Esophagus squamous epithelium (tissue), 5 donors: ENCODE measurements at regions not wholly inside any gene's neighbourhood (a gene's known extent, or its start where the extent isn't known, plus 50 kb on each side); places are given as distances from the start of the nearest gene placed in this dataset.

Source experiments
- DNase-seq: peaks from one replicate; lab custom pipeline; 2025; lab: John Stamatoyannopoulos, UW
- H3K27ac ChIP-seq, 4 donors: fragments of 200-600 bp; sonication (generic); one replicate each; pipeline ENCODE4 v1.5.1; 2016 to 2019; ENCODE audit warnings: mild to moderate bottlenecking in 1 of 4
- H3K27me3 ChIP-seq, 4 donors: fragments of 200-600 bp; sonication (generic); 1 replicate in 3 of 4; 2 replicates in 1 of 4; pipeline versions ENCODE4 v1.5.1 to v1.6.0; 2017 to 2021; ENCODE audit warnings: antibody characterized with exemption in 1 of 4
- H3K36me3 ChIP-seq, 3 donors: fragments of 200-600 bp; sonication (generic); one replicate each; pipeline ENCODE4 v1.5.1; 2016 to 2019
- H3K4me1 ChIP-seq, 3 donors: fragments of 200-600 bp; sonication (generic); one replicate each; pipeline ENCODE4 v1.5.1; 2017 to 2019
- H3K4me3 ChIP-seq, 4 donors: fragments of 200-600 bp; sonication (generic); 1 replicate in 3 of 4; 2 replicates in 1 of 4; pipeline ENCODE4 v1.5.1; 2016 to 2019; ENCODE audit warnings: mild to moderate bottlenecking in 2 of 4, moderate library complexity in 1 of 4
- H3K9me3 ChIP-seq, 3 donors: fragments of 200-600 bp; sonication (generic); one replicate each; pipeline ENCODE4 v1.5.1; 2016 to 2019
- POLR2A ChIP-seq, 4 donors: fragments of 450-650 bp; IDR thresholded peaks; one replicate each; pipeline ENCODE4 v1.6.1; 2017; ENCODE audit warnings: antibody characterized with exemption in 4 of 4, mild to moderate bottlenecking in 4 of 4, moderate library complexity in 3 of 4
- WGBS, 2 donors: methylation state at CpG; one replicate each; pipeline ENCODE4 v1.1.5; 2018; 5-methylcytosine and 5-hydroxymethylcytosine counted together
- intact Hi-C: fragments of 100-400 bp; cut with DNase I; formaldehyde crosslinking; loops from one replicate; pipeline ENCODE4 v1.15.0; 2022
- TF ChIP-seq, protein P1 (sequence below), 6 experiments: fragments of 450-650 bp in 4 of 6; fragments of 200-600 bp in 2 of 6; sonication (generic) in 2 of 6; IDR thresholded peaks; one replicate each; pipeline ENCODE4 v1.5.1; 2016 to 2019; ENCODE audit warnings: antibody characterized with exemption in 6 of 6, mild to moderate bottlenecking in 4 of 6, moderate library complexity in 4 of 6
- donor health status: DM: yes; HTN: yes; CAD: no.

DNA sequence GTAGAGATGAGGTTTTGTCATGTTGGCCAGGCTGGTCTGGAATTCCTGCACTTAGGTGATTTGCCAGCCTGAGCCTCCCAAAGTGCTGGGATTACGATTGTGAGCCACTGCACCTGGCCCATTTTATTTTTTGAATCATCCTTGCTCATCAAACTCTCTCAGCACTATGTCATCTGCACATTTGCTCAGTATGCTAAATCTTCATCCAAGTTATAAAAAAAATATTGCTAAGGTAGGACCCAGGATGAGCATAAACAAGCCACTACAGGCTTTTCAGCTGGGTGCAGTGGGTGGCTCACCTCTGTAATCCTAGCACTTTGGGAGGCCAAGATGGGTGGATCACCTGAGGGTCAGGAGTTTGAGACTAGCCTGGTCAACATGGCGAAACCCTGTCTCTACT, 510.1 kb upstream of the LARGE1 start:
- DNase-seq = no peak
- H3K9me3 ChIP-seq = no peaks in the 10 kb centered on the region
- intact Hi-C loops = no loop called here

DNA sequence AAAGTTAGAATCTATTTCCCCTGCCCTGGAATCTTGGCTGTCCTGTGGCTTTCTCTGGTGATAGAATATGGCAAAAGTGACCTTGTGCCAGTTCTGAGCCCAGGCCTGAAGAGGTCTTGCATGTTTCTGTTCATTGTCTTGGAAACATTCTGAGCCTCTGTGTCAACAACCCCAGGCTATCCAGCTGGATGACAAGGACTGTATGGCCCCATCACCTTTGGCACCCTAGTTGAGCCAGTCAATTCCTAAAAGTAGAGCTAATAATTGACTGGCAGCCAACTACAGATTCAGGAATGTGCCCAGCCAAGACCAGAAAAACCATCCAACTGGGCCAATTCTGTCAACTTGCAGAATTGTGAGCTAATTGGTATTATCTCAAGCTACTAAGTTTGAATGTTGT, 514.1 kb upstream of the LARGE1 start:
- Histone ChIP-seq H3K36me3 (no peaks in the 10 kb centered on the region), H3K4me3 (no peak overlapping the region), H3K4me1 (no peaks in the 10 kb centered on the region), H3K9me3 (no peaks in the 10 kb centered on the region), H3K27ac (no peak overlapping the region), H3K27me3 (peaks cover 0 to 3% (median 0%) of the 10 kb centered on the region in 4 donors)
- intact Hi-C loops = no loop called here
- no peak for DNase-seq
- no peak for TF ChIP-seq POLR2A (IDR thresholded peaks at IDR 0.05)
- TF ChIP-seq, protein P1, sequence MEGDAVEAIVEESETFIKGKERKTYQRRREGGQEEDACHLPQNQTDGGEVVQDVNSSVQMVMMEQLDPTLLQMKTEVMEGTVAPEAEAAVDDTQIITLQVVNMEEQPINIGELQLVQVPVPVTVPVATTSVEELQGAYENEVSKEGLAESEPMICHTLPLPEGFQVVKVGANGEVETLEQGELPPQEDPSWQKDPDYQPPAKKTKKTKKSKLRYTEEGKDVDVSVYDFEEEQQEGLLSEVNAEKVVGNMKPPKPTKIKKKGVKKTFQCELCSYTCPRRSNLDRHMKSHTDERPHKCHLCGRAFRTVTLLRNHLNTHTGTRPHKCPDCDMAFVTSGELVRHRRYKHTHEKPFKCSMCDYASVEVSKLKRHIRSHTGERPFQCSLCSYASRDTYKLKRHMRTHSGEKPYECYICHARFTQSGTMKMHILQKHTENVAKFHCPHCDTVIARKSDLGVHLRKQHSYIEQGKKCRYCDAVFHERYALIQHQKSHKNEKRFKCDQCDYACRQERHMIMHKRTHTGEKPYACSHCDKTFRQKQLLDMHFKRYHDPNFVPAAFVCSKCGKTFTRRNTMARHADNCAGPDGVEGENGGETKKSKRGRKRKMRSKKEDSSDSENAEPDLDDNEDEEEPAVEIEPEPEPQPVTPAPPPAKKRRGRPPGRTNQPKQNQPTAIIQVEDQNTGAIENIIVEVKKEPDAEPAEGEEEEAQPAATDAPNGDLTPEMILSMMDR (IDR thresholded peaks at IDR 0.05) = no peak

More for the DNA sequence above, 510.1 kb upstream of the LARGE1 start:
- Histone ChIP-seq H3K27ac (no peak overlapping the region), H3K4me1 (peaks cover 0 to 13% (median 6%) of the 10 kb centered on the region in 3 donors), H3K36me3 (no peaks in the 10 kb centered on the region), H3K4me3 (no peak overlapping the region), H3K27me3 (peaks cover 0 to 3% (median 0%) of the 10 kb centered on the region in 4 donors)
- 41 to 62% methylated on average over 2 of the region's 2 CpGs for WGBS, 2 donors
- TF ChIP-seq, protein P1 (IDR thresholded peaks at IDR 0.05) = no peak
- no peak for TF ChIP-seq POLR2A (IDR thresholded peaks at IDR 0.05)

DNA sequence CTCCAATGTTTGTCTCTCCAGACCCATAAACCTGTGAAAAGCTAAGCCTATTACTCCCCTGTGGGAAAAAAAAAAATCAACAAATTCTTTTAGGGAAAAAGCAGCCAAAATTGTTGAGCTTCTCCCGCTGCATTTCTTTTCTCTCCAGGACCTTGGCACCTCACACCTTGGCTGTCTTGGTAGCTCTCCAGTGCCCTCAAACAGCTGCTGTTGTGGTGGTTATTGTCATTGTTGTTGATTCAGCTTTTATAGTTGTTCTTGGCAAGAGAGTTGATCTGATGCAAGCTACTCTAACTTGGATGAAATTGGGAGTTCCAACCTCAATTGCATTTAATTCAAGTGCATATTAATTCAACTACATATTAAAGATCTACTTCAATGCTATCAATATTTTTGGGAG, 516.9 kb upstream of the LARGE1 start:
- no peak overlapping the region for H3K27ac ChIP-seq
- H3K36me3 ChIP-seq = no peaks in the 10 kb centered on the region
- no peak overlapping the region for H3K4me3 ChIP-seq
- H3K9me3 ChIP-seq = no peaks in the 10 kb centered on the region
- H3K27me3 ChIP-seq = peaks cover 0 to under 1% (median 0%) of the 10 kb centered on the region in 4 donors
- intact Hi-C loops = no loop called here
- no peaks in the 10 kb centered on the region for H3K4me1 ChIP-seq
- no peak for DNase-seq
- WGBS, 2 donors = 53 to 58% methylated on average over 1 of the region's 1 CpG
- TF ChIP-seq POLR2A (IDR thresholded peaks at IDR 0.05) = no peak
- TF ChIP-seq, protein P1 (IDR thresholded peaks at IDR 0.05) = no peak

DNA sequence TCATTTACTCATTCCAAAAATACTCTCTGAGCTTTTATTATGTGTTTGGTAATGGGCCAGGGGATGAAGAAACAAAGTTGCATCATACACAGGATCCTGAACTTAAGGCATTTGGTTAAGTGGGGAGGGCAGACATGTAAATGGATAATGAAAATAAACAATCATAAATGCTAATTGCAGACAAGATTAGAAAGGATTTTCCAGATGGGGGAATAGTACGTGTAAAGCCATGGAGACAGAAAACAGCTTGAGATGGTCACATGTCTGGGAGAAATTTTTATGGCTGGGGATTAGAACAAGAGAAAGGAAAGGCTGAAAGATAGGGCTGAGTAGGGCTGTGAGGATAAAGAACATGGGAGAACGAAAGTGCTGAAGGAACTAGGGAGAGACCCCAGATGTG, 534.3 kb upstream of the LARGE1 start:
- Histone ChIP-seq H3K36me3 (no peaks in the 10 kb centered on the region), H3K9me3 (no peaks in the 10 kb centered on the region), H3K4me3 (no peak overlapping the region), H3K27ac (no peak overlapping the region), H3K27me3 (peaks cover 0 to 2% (median 0%) of the 10 kb centered on the region in 4 donors), H3K4me1 (no peaks in the 10 kb centered on the region)
- no peak for TF ChIP-seq POLR2A (IDR thresholded peaks at IDR 0.05)
- TF ChIP-seq, protein P1 (IDR thresholded peaks at IDR 0.05) = no peak
- no peak for DNase-seq
- intact Hi-C loops = no loop called here
- 39 to 42% methylated on average over 2 of the region's 2 CpGs for WGBS, 2 donors

DNA sequence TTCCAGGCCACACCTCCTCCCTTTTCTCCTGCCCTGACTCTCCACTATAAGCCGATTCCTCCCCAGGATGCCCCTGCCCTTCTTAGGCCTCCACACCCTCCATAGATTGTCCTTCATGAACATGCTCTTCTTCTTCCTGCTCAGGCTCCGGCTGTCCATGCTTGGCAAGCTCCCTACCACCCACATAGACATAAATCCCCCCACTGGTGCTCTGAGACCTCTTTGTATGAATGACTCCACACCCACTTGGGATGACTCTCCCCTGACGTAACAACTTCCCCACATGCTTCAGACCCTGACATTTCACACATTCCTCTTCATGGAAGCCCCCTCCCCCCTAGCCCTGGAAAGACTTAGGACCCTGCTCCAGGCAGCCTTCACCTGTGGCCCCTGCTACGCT, 542.5 kb upstream of the LARGE1 start:
- 59 to 61% methylated on average over 4 of the region's 4 CpGs for WGBS, 2 donors
- TF ChIP-seq, protein P1 (IDR thresholded peaks at IDR 0.05) = no peak
- TF ChIP-seq POLR2A (IDR thresholded peaks at IDR 0.05) = no peak
- H3K4me1 ChIP-seq = no peaks in the 10 kb centered on the region
- H3K27ac ChIP-seq = no peak overlapping the region
- H3K9me3 ChIP-seq = no peaks in the 10 kb centered on the region
- DNase-seq = no peak
- H3K4me3 ChIP-seq = no peak overlapping the region
- H3K36me3 ChIP-seq = no peaks in the 10 kb centered on the region
- intact Hi-C loops = no loop called here
- no peaks in the 10 kb centered on the region for H3K27me3 ChIP-seq
